Heart left ventricle (tissue), 16 donors: ENCODE measurements at regions not wholly inside any gene's neighbourhood (a gene's known extent, or its start where the extent isn't known, plus 50 kb on each side); places are given as distances from the start of the nearest gene placed in this dataset.

Experiments
- ATAC-seq, 4 donors: fragments of 200-7000 bp; cut with Tn5 transposase; one replicate each; pipeline ENCODE4 v1.9.1; 2020 to 2022; ENCODE audit warnings: moderate library complexity in 4 of 4, mild to moderate bottlenecking in 3 of 4, moderate number of reproducible peaks in 1 of 4
- DNase-seq, 5 donors: peaks; one replicate each; pipeline ENCODE4 v3.0.0-alpha.2; 2020
- H3K27ac ChIP-seq, 12 donors: fragments of 200-600 bp; sonication (generic) in 4 of 12; one replicate each; pipeline versions ENCODE4 v1.5.0 to v1.8.0; 2016 to 2022; ENCODE audit warnings: mild to moderate bottlenecking in 2 of 12
- H3K27me3 ChIP-seq, 9 donors: fragments of 200-600 bp; sonication (generic) in 2 of 9; one replicate each; pipeline versions ENCODE4 v1.5.1 to v1.8.0; 2016 to 2022; ENCODE audit warnings: mild to moderate bottlenecking in 3 of 9
- H3K36me3 ChIP-seq, 9 donors: fragments of 200-600 bp; sonication (generic) in 2 of 9; one replicate each; pipeline versions ENCODE4 v1.5.0 to v1.8.0; 2018 to 2022; ENCODE audit warnings: mild to moderate bottlenecking in 2 of 9
- H3K4me1 ChIP-seq, 12 donors: fragments of 200-600 bp; sonication (generic) in 4 of 12; one replicate each; pipeline versions ENCODE4 v1.5.0 to v1.8.0; 2016 to 2022; ENCODE audit warnings: mild to moderate bottlenecking in 3 of 12
- H3K4me3 ChIP-seq, 12 donors: fragments of 200-600 bp; sonication (generic) in 4 of 12; one replicate each; pipeline versions ENCODE4 v1.5.0 to v1.8.0; 2017 to 2022; ENCODE audit warnings: mild to moderate bottlenecking in 9 of 12, moderate library complexity in 4 of 12
- H3K9me3 ChIP-seq, 12 donors: fragments of 200-600 bp; sonication (generic) in 4 of 12; one replicate each; pipeline versions ENCODE4 v1.5.0 to v1.8.0; 2016 to 2022; ENCODE audit warnings: mild to moderate bottlenecking in 1 of 12
- POLR2A ChIP-seq, 2 donors: fragments of 450-650 bp; IDR thresholded peaks; one replicate each; pipeline ENCODE4 v1.6.1; 2017; ENCODE audit warnings: antibody characterized with exemption in 2 of 2, mild to moderate bottlenecking in 2 of 2, moderate library complexity in 2 of 2
- WGBS, 4 donors: extraction: QIAGEN DNeasy Blood & Tissue Kit in 2 of 4; methylation state at CpG; one replicate each; pipeline versions ENCODE4 v1.1.5 to v1.1.7; 2013 to 2018; 5-methylcytosine and 5-hydroxymethylcytosine counted together
- intact Hi-C, 10 donors: fragments of 100-400 bp; cut with DNase I; formaldehyde crosslinking; loops; one replicate each; pipeline versions ENCODE4 v1.11.1 to v1.14.2; 2022
- TF ChIP-seq, protein P1 (sequence below), 12 donors: fragments of 200-600 bp; sonication (generic) in 4 of 12; IDR thresholded peaks; one replicate each; pipeline versions ENCODE4 v1.5.0 to v1.8.0; 2018 to 2022; ENCODE audit warnings: antibody characterized with exemption in 12 of 12, mild to moderate bottlenecking in 5 of 12
- donor health status: ischemic (EF 13 %, LVEDD 7.1; RV severe dilation, severe dysfunction).
- donor health status: healthy with polysubstance abuse.
- donor health status: DM: no; HTN: yes; CAD: no.
- donor health status: DM: no; HTN: no; CAD: no.
- donor health status: ischemic (EF 25% LVEDD 6.9; RV normal size, moderate dysfunction).
- donor health status: ischemic (EF 25% LVEDD 5.7; RV mildly dilated, moderate dysfunction).
- donor health status: healthy.
- donor health status: DM: yes; HTN: yes; CAD: no.
- donor health status: ischemic (EF 35%, LVEDD 5.7; RV mildly dilated, moderate dysfunction).
- donor health status: nonischemic (EF 11% LVEDD 7.7; RV severe dilation, severe dysfunction).
- donor health status: DM: yes; HTN: yes; CAD: no.
- donor health status: PGD.
- donor health status: ischemic (EF 29% LVEDD 5.4; RV normal size, mild dysfunction).
- donor health status: nonischemic (EF 23%, LVEDD 6.1; RV moderate dilation, normal function).

DNA sequence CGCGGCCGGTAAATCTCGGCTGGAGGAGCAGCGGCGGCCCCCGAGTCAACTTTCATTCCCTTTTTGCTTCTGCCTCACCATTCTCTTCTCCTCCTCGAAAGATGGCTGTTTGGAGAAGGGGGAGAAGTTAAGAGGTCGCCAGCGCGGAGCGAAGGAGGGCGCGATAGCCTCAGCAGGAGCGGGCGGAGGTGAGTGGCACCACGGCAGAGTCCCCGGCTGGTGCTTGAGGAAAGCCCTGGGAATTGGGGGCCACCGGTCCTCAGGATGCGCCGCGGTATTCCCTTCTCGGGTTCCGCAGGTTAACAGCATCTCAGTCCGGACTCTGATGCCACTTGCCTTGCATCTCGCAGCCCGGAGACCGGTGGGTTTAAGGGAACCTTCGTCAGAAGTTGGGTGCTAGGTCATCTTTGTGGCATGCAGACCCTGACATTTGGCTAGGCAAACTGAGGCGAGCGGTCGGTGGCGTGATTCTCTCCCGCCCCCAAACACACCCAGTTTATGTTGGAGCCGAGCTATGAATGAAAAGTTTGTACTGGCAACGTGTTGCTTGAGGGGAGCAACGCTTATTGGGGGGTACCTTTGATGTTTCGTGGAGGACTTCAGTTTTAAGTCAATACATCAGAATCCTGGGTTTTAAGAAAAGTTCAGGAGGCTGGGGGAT lies 59.5 kb upstream of the PRPS1L1 start:
- TF ChIP-seq, protein P1, sequence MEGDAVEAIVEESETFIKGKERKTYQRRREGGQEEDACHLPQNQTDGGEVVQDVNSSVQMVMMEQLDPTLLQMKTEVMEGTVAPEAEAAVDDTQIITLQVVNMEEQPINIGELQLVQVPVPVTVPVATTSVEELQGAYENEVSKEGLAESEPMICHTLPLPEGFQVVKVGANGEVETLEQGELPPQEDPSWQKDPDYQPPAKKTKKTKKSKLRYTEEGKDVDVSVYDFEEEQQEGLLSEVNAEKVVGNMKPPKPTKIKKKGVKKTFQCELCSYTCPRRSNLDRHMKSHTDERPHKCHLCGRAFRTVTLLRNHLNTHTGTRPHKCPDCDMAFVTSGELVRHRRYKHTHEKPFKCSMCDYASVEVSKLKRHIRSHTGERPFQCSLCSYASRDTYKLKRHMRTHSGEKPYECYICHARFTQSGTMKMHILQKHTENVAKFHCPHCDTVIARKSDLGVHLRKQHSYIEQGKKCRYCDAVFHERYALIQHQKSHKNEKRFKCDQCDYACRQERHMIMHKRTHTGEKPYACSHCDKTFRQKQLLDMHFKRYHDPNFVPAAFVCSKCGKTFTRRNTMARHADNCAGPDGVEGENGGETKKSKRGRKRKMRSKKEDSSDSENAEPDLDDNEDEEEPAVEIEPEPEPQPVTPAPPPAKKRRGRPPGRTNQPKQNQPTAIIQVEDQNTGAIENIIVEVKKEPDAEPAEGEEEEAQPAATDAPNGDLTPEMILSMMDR (IDR thresholded peaks at IDR 0.05): no peak
- TF ChIP-seq POLR2A (IDR thresholded peaks at IDR 0.05): no peak
- ATAC-seq (peak in 3 of 4 donors; percentile 21 to 43 (median 22)), DNase-seq (peak in 2 of 5 donors; percentile 25 to 57)
- peaks cover 0 to 18% (median 9%) of the 10 kb centered on the region in 12 donors for H3K4me1 ChIP-seq
- peak overlapping the region in 7 of 12 donors; percentile 7 to 47 (median 37) for H3K27ac ChIP-seq
- H3K27me3 ChIP-seq: peaks cover 0 to 23% (median 0%) of the 10 kb centered on the region in 9 donors
- 4 to 10% (median 5%) methylated on average over 35 to 38 of the region's 38 CpGs for WGBS, 4 donors
- no peaks in the 10 kb centered on the region for H3K36me3 ChIP-seq
- peak overlapping the region; percentile 39 to 93 (median 83) for H3K4me3 ChIP-seq
- peaks cover 0 to 5% (median under 1%) of the 10 kb centered on the region in 12 donors for H3K9me3 ChIP-seq
- intact Hi-C loops: loop anchor here in 4 of 10 donors (5.0 to 10.0 kb wide), 6 partner anchors 68 to 248 kb away; no protein-coding TSS in a partner anchor

DNA sequence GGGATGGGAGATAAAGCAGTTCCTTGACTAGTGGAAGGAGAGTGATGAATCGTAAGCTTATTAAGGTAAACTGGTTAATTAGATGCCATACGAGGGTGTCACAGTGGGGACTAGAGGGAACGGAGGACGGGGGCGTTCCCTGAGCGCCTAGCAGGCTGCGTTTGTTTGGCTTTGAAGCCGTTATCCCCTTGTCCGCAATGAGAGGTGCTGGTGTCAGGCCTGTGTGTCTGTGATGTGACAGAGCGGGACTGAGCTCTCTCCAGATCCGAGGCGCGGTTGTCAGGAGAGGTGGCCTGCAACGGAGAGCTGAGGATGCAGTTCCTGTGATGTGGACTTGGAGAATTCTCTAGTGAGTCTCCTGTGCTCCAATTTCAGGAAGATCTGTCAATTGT lies 60.0 kb upstream of the PRPS1L1 start:
- Histone ChIP-seq H3K9me3 (peaks cover 0 to 3% (median 0%) of the 10 kb centered on the region in 12 donors), H3K27ac (peak overlapping the region in 3 of 12 donors; percentile 42 to 47 (median 46)), H3K4me3 (peak overlapping the region; percentile 39 to 93 (median 83)), H3K36me3 (no peaks in the 10 kb centered on the region), H3K27me3 (peaks cover 0 to 23% (median 0%) of the 10 kb centered on the region in 9 donors), H3K4me1 (peaks cover 0 to 18% (median 9%) of the 10 kb centered on the region in 12 donors)
- peak; percentile 15 to 56 (median 45) for ATAC-seq
- intact Hi-C loops: loop anchor here in 4 of 10 donors (5.0 to 10.0 kb wide), 6 partner anchors 67 to 247 kb away; no protein-coding TSS in a partner anchor
- TF ChIP-seq, protein P1 (IDR thresholded peaks at IDR 0.05): no peak
- TF ChIP-seq POLR2A (IDR thresholded peaks at IDR 0.05): no peak
- DNase-seq: peak in 3 of 5 donors; percentile 10 to 48 (median 42)
- 14 to 34% (median 25%) methylated on average over 14 of the region's 14 CpGs for WGBS, 4 donors

DNA sequence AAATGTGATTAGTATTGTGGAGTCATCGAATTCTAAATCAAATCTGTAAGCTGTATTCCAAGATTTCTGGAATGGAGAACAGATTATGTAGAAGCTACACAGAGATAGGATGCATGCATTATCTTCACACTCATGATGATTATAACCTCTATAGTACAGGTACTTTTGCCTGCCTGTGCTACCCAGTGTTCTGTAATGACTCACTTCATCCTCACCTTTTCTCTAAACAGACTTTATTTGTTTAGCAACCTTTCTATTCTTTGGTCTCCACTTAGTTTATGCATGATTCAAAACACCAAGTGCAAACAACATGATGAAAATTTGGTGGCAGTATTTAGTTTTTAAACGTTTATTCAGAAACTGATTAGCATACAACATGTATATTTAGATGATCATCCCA lies 68.4 kb upstream of the PRPS1L1 start:
- Histone ChIP-seq H3K4me1 (no peaks in the 10 kb centered on the region), H3K4me3 (no peak overlapping the region), H3K27me3 (no peaks in the 10 kb centered on the region), H3K27ac (no peak overlapping the region), H3K36me3 (no peaks in the 10 kb centered on the region), H3K9me3 (peaks cover 0 to 10% (median 0%) of the 10 kb centered on the region in 12 donors)
- no peak for DNase-seq
- 63 to 78% (median 75%) methylated on average over 2 of the region's 2 CpGs for WGBS, 4 donors
- no peak for ATAC-seq
- intact Hi-C loops: no loop called here
- no peak for TF ChIP-seq POLR2A (IDR thresholded peaks at IDR 0.05)
- TF ChIP-seq, protein P1 (IDR thresholded peaks at IDR 0.05): no peak

DNA sequence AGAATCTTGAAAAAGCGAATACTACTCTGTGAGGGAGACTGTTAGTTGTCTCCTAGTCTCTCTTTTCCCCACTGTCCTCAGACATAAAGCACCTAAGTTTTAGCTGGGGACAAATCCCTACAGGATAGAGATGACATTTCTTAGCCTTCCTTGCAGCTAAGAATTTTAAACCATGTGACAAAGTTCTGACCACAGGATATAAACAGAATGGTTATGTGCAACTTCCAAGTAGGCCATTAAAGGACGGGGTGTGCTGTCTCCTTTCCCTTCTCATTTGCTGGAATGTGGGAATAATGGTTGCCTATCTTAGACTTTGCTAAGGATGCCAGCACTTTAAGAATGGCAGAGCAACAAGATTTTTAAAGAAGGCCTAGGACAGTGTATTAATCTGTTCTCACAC lies 74.9 kb upstream of the PRPS1L1 start:
- Histone ChIP-seq H3K27me3 (no peaks in the 10 kb centered on the region), H3K27ac (no peak overlapping the region), H3K9me3 (peaks cover 0 to 10% (median 0%) of the 10 kb centered on the region in 12 donors), H3K4me3 (no peak overlapping the region), H3K36me3 (no peaks in the 10 kb centered on the region), H3K4me1 (no peaks in the 10 kb centered on the region)
- intact Hi-C loops: no loop called here
- WGBS, 4 donors: 71 to 83% (median 79%) methylated on average over 2 of the region's 2 CpGs
- no peak for ATAC-seq
- TF ChIP-seq, protein P1 (IDR thresholded peaks at IDR 0.05): no peak
- no peak for TF ChIP-seq POLR2A (IDR thresholded peaks at IDR 0.05)
- no peak for DNase-seq
